ENCODE measurements at regions not wholly inside any gene's neighbourhood (a gene's known extent, or its start where the extent isn't known, plus 50 kb on each side); places are given as distances from the start of the nearest gene placed in this dataset.

DNA sequence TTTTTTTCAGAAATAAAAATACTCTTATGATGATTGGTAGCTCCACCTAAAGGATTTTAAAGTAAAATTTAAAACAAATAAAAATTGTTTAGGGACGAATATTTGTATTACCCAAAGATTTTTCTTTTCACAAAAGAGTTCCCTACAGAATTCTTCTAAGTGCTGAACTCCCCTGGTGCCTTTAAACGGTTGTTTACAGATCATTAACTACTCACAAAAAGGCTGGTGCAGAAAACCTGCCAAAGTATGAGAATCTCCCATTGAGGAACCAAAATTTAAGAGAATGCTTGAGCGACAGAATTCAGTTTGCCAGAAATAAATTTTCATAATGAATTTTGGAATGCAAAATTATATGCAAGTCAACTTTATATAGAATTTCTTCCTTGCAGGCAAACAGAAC is 497.8 kb upstream of the NR2F2 start:
- Histone ChIP-seq H3K4me1 (ENCODE audit: control insufficient read depth in 1 of 2, insufficient read depth in 2 of 2, low read length in 2 of 2) (peaks cover 0 to 2% of the 10 kb centered on the region in 2 experiments), H3K14ac (ENCODE audit: low read length) (no peak overlapping the region), H2BK120ac (ENCODE audit: insufficient read depth, low read length, poor library complexity) (no peak overlapping the region), H4K8ac (ENCODE audit: low read depth, low read length) (no peak overlapping the region), H2BK12ac (ENCODE audit: low read length) (no peak overlapping the region), H3K27me3 (ENCODE audit: insufficient read depth, low read length) (no peaks in the 10 kb centered on the region), H3K4ac (ENCODE audit: low read depth, low read length) (no peak overlapping the region), H3K79me2 (ENCODE audit: control insufficient read depth, insufficient read depth, low read length, poor library complexity) (no peaks in the 10 kb centered on the region), H3K79me1 (ENCODE audit: low read length) (no peaks in the 10 kb centered on the region), H2AK5ac (ENCODE audit: low read length) (no peak overlapping the region), H3K4me3 (ENCODE audit: low read depth, low read length) (no peak overlapping the region), H3K18ac (ENCODE audit: low read length) (no peak overlapping the region), H4K12ac (ENCODE audit: low read depth, low read length) (no peak overlapping the region), H3K23ac (ENCODE audit: low read length) (no peak overlapping the region), H3K27ac (ENCODE audit: low read depth, low read length) (no peak overlapping the region), H3K4me2 (ENCODE audit: low read length) (no peak overlapping the region), H2AFZ (ENCODE audit: insufficient read depth, low read length, poor library complexity) (no peak overlapping the region), H4K91ac (ENCODE audit: low read depth, low read length) (no peak overlapping the region), H3K9ac (ENCODE audit: low read length) (no peak overlapping the region), H2BK5ac (ENCODE audit: low read depth, low read length, poor library complexity) (no peak overlapping the region), H3K36me3 (ENCODE audit: control insufficient read depth in 1 of 2, insufficient read depth in 2 of 2, low read length in 2 of 2) (no peaks in the 10 kb centered on the region), H3K9me3 (ENCODE audit: insufficient read depth, low read depth, low read length) (no peaks in the 10 kb centered on the region)
- DNase-seq = no peak
- WGBS (ENCODE audit: extremely low coverage, insufficient coverage, insufficient read length) = no CpG with 5 or more reads among the region's 3 CpGs

DNA sequence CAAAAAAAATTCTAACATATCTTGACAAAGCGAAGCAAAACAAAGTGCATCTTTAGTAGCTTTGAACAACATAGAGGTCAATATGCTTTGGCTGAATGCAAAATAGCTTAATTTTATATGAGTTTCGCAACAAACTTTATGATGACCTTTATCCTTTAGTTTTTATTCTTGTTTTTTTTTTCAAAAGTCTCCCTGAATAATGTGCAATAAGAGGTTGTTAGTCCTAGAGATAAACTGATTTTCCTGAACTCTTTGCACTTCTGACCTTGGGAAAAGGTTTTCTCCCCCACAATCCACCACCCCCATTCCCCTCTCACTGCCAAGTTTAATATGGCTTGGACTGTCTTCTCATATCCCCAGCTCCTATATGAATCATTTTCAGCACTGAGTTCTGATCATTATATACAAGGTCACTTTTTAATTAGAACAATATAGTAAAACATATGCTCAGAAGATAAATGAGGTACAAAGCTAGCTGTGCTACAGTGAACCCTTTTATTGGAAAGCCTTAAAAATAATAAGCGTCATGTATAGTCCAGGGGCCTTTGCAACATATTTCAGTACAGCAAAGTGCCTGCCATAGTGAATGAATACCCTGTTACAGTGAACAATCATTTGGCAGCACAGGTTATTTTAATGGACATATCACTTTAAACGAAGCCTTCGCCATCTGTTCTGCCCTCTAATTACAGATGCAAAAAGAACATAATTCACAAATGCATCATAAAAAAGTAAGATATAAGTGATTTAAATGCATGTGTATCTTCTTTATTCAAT is 496.3 kb upstream of the NR2F2 start:
- peaks cover 0 to 2% of the 10 kb centered on the region in 2 experiments for H3K4me1 ChIP-seq (ENCODE audit: control insufficient read depth in 1 of 2, insufficient read depth in 2 of 2, low read length in 2 of 2)
- H4K12ac ChIP-seq (ENCODE audit: low read depth, low read length) = no peak overlapping the region
- no peak for DNase-seq
- no peak overlapping the region for H3K9ac ChIP-seq (ENCODE audit: low read length)
- H4K8ac ChIP-seq (ENCODE audit: low read depth, low read length) = no peak overlapping the region
- no peak overlapping the region for H2BK120ac ChIP-seq (ENCODE audit: insufficient read depth, low read length, poor library complexity)
- no peaks in the 10 kb centered on the region for H3K79me1 ChIP-seq (ENCODE audit: low read length)
- H3K4me3 ChIP-seq (ENCODE audit: low read depth, low read length) = no peak overlapping the region
- H2AFZ ChIP-seq (ENCODE audit: insufficient read depth, low read length, poor library complexity) = no peak overlapping the region
- H3K14ac ChIP-seq (ENCODE audit: low read length) = no peak overlapping the region
- no peak overlapping the region for H4K91ac ChIP-seq (ENCODE audit: low read depth, low read length)
- H3K27me3 ChIP-seq (ENCODE audit: insufficient read depth, low read length) = no peaks in the 10 kb centered on the region
- H2BK5ac ChIP-seq (ENCODE audit: low read depth, low read length, poor library complexity) = no peak overlapping the region
- no peaks in the 10 kb centered on the region for H3K9me3 ChIP-seq (ENCODE audit: insufficient read depth, low read depth, low read length)
- no peak overlapping the region for H3K4ac ChIP-seq (ENCODE audit: low read depth, low read length)
- no peak overlapping the region for H3K4me2 ChIP-seq (ENCODE audit: low read length)
- no peak overlapping the region for H2AK5ac ChIP-seq (ENCODE audit: low read length)
- H3K18ac ChIP-seq (ENCODE audit: low read length) = no peak overlapping the region
- no peak overlapping the region for H3K23ac ChIP-seq (ENCODE audit: low read length)
- no peaks in the 10 kb centered on the region for H3K36me3 ChIP-seq (ENCODE audit: control insufficient read depth in 1 of 2, insufficient read depth in 2 of 2, low read length in 2 of 2)
- no peak overlapping the region for H3K27ac ChIP-seq (ENCODE audit: low read depth, low read length)
- H3K79me2 ChIP-seq (ENCODE audit: control insufficient read depth, insufficient read depth, low read length, poor library complexity) = no peaks in the 10 kb centered on the region
- no CpG with 5 or more reads among the region's 5 CpGs for WGBS (ENCODE audit: extremely low coverage, insufficient coverage, insufficient read length)
- no peak overlapping the region for H2BK12ac ChIP-seq (ENCODE audit: low read length)

DNA sequence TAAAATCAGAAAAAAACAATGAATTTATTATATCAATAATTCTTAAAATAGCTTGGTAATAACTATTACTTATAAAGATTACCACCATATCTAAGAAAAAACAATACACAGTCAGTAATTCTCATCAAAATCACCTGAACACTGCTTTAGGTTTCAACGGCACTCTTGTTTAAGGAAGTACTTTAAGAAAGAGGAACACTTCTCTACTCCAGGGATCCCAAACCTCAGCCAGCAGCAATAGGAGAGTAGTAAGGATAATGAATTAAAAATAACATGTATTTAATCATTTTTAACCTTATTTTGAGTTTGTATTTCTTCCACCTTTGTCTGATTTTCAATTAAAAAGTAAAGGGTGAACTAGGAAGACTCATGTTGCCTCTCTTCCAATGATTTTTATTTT is 494.0 kb upstream of the NR2F2 start:
- no CpG with 5 or more reads among the region's 1 CpG for WGBS (ENCODE audit: extremely low coverage, insufficient coverage, insufficient read length)
- H3K27me3 ChIP-seq (ENCODE audit: insufficient read depth, low read length) = no peaks in the 10 kb centered on the region
- no peaks in the 10 kb centered on the region for H3K4me1 ChIP-seq (ENCODE audit: control insufficient read depth in 1 of 2, insufficient read depth in 2 of 2, low read length in 2 of 2)
- H2AFZ ChIP-seq (ENCODE audit: insufficient read depth, low read length, poor library complexity) = no peak overlapping the region
- DNase-seq = no peak
- H3K4me2 ChIP-seq (ENCODE audit: low read length) = no peak overlapping the region
- no peak overlapping the region for H2BK12ac ChIP-seq (ENCODE audit: low read length)
- no peaks in the 10 kb centered on the region for H3K9me3 ChIP-seq (ENCODE audit: insufficient read depth, low read depth, low read length)
- H4K12ac ChIP-seq (ENCODE audit: low read depth, low read length) = no peak overlapping the region
- no peaks in the 10 kb centered on the region for H3K79me1 ChIP-seq (ENCODE audit: low read length)
- no peak overlapping the region for H3K27ac ChIP-seq (ENCODE audit: low read depth, low read length)
- no peak overlapping the region for H4K91ac ChIP-seq (ENCODE audit: low read depth, low read length)
- no peaks in the 10 kb centered on the region for H3K36me3 ChIP-seq (ENCODE audit: control insufficient read depth in 1 of 2, insufficient read depth in 2 of 2, low read length in 2 of 2)
- H3K23ac ChIP-seq (ENCODE audit: low read length) = no peak overlapping the region
- H4K8ac ChIP-seq (ENCODE audit: low read depth, low read length) = no peak overlapping the region
- H3K79me2 ChIP-seq (ENCODE audit: control insufficient read depth, insufficient read depth, low read length, poor library complexity) = no peaks in the 10 kb centered on the region
- H2AK5ac ChIP-seq (ENCODE audit: low read length) = no peak overlapping the region
- H3K14ac ChIP-seq (ENCODE audit: low read length) = no peak overlapping the region
- no peak overlapping the region for H2BK120ac ChIP-seq (ENCODE audit: insufficient read depth, low read length, poor library complexity)
- H3K9ac ChIP-seq (ENCODE audit: low read length) = no peak overlapping the region
- no peak overlapping the region for H3K18ac ChIP-seq (ENCODE audit: low read length)
- H2BK5ac ChIP-seq (ENCODE audit: low read depth, low read length, poor library complexity) = no peak overlapping the region
- H3K4ac ChIP-seq (ENCODE audit: low read depth, low read length) = no peak overlapping the region
- H3K4me3 ChIP-seq (ENCODE audit: low read depth, low read length) = no peak overlapping the region

DNA sequence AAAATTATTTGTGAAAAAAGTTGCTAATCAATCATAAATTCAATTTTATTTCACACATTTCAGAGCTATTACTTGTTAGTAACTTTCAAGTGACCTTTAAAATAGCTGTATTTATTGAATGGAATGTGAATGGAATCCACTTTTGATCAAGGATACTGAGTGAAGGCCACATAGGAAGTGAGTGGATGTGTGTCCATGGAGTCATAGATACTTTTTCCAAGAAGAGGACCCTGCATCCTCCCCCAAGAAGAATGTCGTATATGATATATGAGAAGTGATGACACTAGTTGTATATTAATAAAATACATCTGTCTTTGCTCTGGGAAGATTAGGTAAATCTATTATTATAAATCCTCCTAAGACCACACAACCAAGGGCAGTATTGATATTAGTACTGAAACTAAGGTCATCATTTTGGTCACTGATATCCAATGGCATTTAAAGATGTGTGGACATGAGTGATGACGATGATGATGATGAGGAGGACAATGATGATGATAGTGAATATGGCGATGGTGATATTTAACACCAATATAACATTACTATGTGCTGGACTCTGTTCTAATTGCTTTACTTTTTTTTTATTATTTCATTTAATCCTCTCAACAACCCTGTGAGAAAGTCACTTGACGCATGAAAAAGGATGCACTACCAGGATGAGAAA is 493.0 kb upstream of the NR2F2 start:
- Histone ChIP-seq H2AFZ (ENCODE audit: insufficient read depth, low read length, poor library complexity) (no peak overlapping the region), H3K27me3 (ENCODE audit: insufficient read depth, low read length) (no peaks in the 10 kb centered on the region), H2AK5ac (ENCODE audit: low read length) (no peak overlapping the region), H3K4me1 (ENCODE audit: control insufficient read depth in 1 of 2, insufficient read depth in 2 of 2, low read length in 2 of 2) (no peaks in the 10 kb centered on the region), H3K79me1 (ENCODE audit: low read length) (no peaks in the 10 kb centered on the region), H2BK12ac (ENCODE audit: low read length) (no peak overlapping the region), H3K4me3 (ENCODE audit: low read depth, low read length) (no peak overlapping the region), H4K8ac (ENCODE audit: low read depth, low read length) (no peak overlapping the region), H3K23ac (ENCODE audit: low read length) (no peak overlapping the region), H3K9me3 (ENCODE audit: insufficient read depth, low read depth, low read length) (no peaks in the 10 kb centered on the region), H3K18ac (ENCODE audit: low read length) (no peak overlapping the region), H3K4ac (ENCODE audit: low read depth, low read length) (no peak overlapping the region), H3K9ac (ENCODE audit: low read length) (no peak overlapping the region), H3K27ac (ENCODE audit: low read depth, low read length) (no peak overlapping the region), H3K36me3 (ENCODE audit: control insufficient read depth in 1 of 2, insufficient read depth in 2 of 2, low read length in 2 of 2) (no peaks in the 10 kb centered on the region), H3K4me2 (ENCODE audit: low read length) (no peak overlapping the region), H3K14ac (ENCODE audit: low read length) (no peak overlapping the region), H4K91ac (ENCODE audit: low read depth, low read length) (no peak overlapping the region), H4K12ac (ENCODE audit: low read depth, low read length) (no peak overlapping the region), H2BK5ac (ENCODE audit: low read depth, low read length, poor library complexity) (no peak overlapping the region), H2BK120ac (ENCODE audit: insufficient read depth, low read length, poor library complexity) (no peak overlapping the region), H3K79me2 (ENCODE audit: control insufficient read depth, insufficient read depth, low read length, poor library complexity) (no peaks in the 10 kb centered on the region)
- no CpG with 5 or more reads among the region's 4 CpGs for WGBS (ENCODE audit: extremely low coverage, insufficient coverage, insufficient read length)
- DNase-seq = no peak

Data from trophoblast cell (in vitro differentiated cells and primary cell).